ENCODE measurements at regions not wholly inside any gene's neighbourhood (a gene's known extent, or its start where the extent isn't known, plus 50 kb on each side); places are given as distances from the start of the nearest gene placed in this dataset.

GRCh38 chr1:157262422-157262821 is 124.2 kb upstream of the ETV3 start:
- Histone ChIP-seq H2BK20ac (ENCODE audit: low read depth, low read length) (no peak overlapping the region), H3K4me1 (ENCODE audit: control insufficient read depth, insufficient read depth, low read length) (no peaks in the 10 kb centered on the region), H2BK5ac (ENCODE audit: low read depth, low read length, poor library complexity, severe bottlenecking) (no peak overlapping the region), H4K5ac (ENCODE audit: low read depth, low read length) (no peak overlapping the region), H3K4me2 (ENCODE audit: low read depth, low read length) (no peak overlapping the region), H2BK120ac (ENCODE audit: low read depth, low read length) (no peak overlapping the region), H3K79me1 (ENCODE audit: low read depth in 1 of 2, low read length in 2 of 2) (no peaks in the 10 kb centered on the region), H3K27ac (ENCODE audit: insufficient read depth, low read length) (no peak overlapping the region), H2BK15ac (ENCODE audit: low read depth, low read length) (no peak overlapping the region), H2AK9ac (replicated peaks; ENCODE audit: low read depth, low read length, poor library complexity) (no peak overlapping the region), H3K27me3 (ENCODE audit: control insufficient read depth, insufficient read depth, low read length) (no peaks in the 10 kb centered on the region), H3K4ac (ENCODE audit: low read depth, low read length) (no peak overlapping the region), H4K8ac (ENCODE audit: low read depth in 2 of 2, low read length in 2 of 2) (no peak overlapping the region), H2AK5ac (ENCODE audit: low read depth, low read length) (no peak overlapping the region), H2AFZ (replicated peaks; ENCODE audit: low read length, poor library complexity) (no peak overlapping the region), H3K23ac (ENCODE audit: low read depth, low read length) (no peak overlapping the region), H3K9ac (ENCODE audit: low read depth, low read length) (no peak overlapping the region), H4K91ac (ENCODE audit: insufficient read depth, low read depth, low read length) (no peak overlapping the region), H3K9me3 (ENCODE audit: control insufficient read depth, insufficient read depth, low read length) (no peaks in the 10 kb centered on the region), H4K20me1 (ENCODE audit: insufficient read depth, low read length) (no peaks in the 10 kb centered on the region), H3K9me1 (ENCODE audit: insufficient read depth, low read length) (no peaks in the 10 kb centered on the region), H3K56ac (ENCODE audit: extremely low read depth, insufficient read depth, low read length) (no peak overlapping the region), H3K4me3 (ENCODE audit: insufficient read depth, low read depth, low read length) (no peak overlapping the region), H3K18ac (ENCODE audit: low read depth, low read length) (no peak overlapping the region), H3K36me3 (ENCODE audit: control insufficient read depth, insufficient read depth, low read length) (no peaks in the 10 kb centered on the region), H3K14ac (replicated peaks; ENCODE audit: low read depth, low read length) (no peak overlapping the region)
- in situ Hi-C loops (cut with MboI; ENCODE audit: low sequenced_read_pairs), result no loop called here
- BruUV-seq (replicated peaks), result no TSS peak
- TF ChIP-seq MAFK (IDR thresholded peaks at IDR 0.05; ENCODE audit: low read depth, low read length) (no peak), CHD1 (IDR thresholded peaks at IDR 0.05; ENCODE audit: low read depth, low read length) (no peak), FOS (IDR thresholded peaks at IDR 0.05; ENCODE audit: low read depth, low read length) (no peak), USF2 (IDR thresholded peaks at IDR 0.05; ENCODE audit: low read depth, low read length) (no peak), SMC3 (IDR thresholded peaks at IDR 0.05; ENCODE audit: low read depth, low read length) (no peak), CTCF (conservative IDR thresholded peaks at IDR 0.05; ENCODE audit: low read depth, low read length) (no peak), MXI1 (IDR thresholded peaks at IDR 0.05; ENCODE audit: borderline replicate concordance, low read depth, low read length) (no peak), CEBPB (IDR thresholded peaks at IDR 0.05; ENCODE audit: low read depth, low read length) (no peak), POLR2A (IDR thresholded peaks at IDR 0.05; ENCODE audit: low read depth, low read length) (no peak), BHLHE40 (IDR thresholded peaks at IDR 0.05; ENCODE audit: low read depth, low read length) (no peak), RCOR1 (IDR thresholded peaks at IDR 0.05; ENCODE audit: insufficient replicate concordance, low read length) (no peak), RFX5 (IDR thresholded peaks at IDR 0.05; ENCODE audit: low read depth, low read length) (no peak), ELK1 (IDR thresholded peaks at IDR 0.05; ENCODE audit: borderline replicate concordance, low read depth, low read length) (no peak), MAZ (IDR thresholded peaks at IDR 0.05; ENCODE audit: borderline replicate concordance, low read depth, low read length) (no peak), RAD21 (IDR thresholded peaks at IDR 0.05; ENCODE audit: low read length) (no peak), NFE2L2 (IDR thresholded peaks at IDR 0.05; ENCODE audit: low read depth, low read length) (no peak)
- ChIA-PET CTCF (no interaction called here), POLR2A (ENCODE audit: unreplicated experiment) (no interaction called here)
- dilution Hi-C loops (cut with HindIII; ENCODE audit: low sequenced_read_pairs, unreplicated experiment), result no loop called here
- intact Hi-C loops (cut with micrococcal nuclease), result no loop called here
- no peak for ATAC-seq (ENCODE audit: low read depth)
- no peak for DNase-seq
- WGBS, 2 experiments (ENCODE audit: extremely low coverage in 2 of 2, insufficient read length in 1 of 2), result no CpG with 5 or more reads among the region's 2 CpGs
